SK-N-SH treated with all-trans-retinoic acid at 6 μM for 48 hours (cell line): ENCODE measurements at regions not wholly inside any gene's neighbourhood (a gene's known extent, or its start where the extent isn't known, plus 50 kb on each side); places are given as distances from the start of the nearest gene placed in this dataset.

ENCODE experiments used
- ATAC-seq: fragments of 200-7000 bp; cut with Tn5 transposase; 3 replicates; pipeline ENCODE4 v1.9.1; 2020; ENCODE audit warnings: mild to moderate bottlenecking, moderate library complexity
- ARNTL ChIP-seq: fragments of 450-650 bp; formaldehyde crosslinking; IDR thresholded peaks from 2 replicates; pipeline ENCODE4 v1.5.0; 2020; ENCODE audit warnings: low read depth, mild to moderate bottlenecking, moderate library complexity, borderline replicate concordance
- BACH2 ChIP-seq: fragments of 250-450 bp; sonication (Bioruptor Pico); IDR thresholded peaks from 2 replicates; pipeline ENCODE4 v1.9.0; 2021; ENCODE audit warnings: mild to moderate bottlenecking, borderline replicate concordance
- CSDC2 ChIP-seq: fragments of 250-450 bp; sonication (Bioruptor Pico); IDR thresholded peaks from 2 replicates; pipeline ENCODE4 v1.5.0; 2020; ENCODE audit warnings: mild to moderate bottlenecking, moderate library complexity
- ESRRG ChIP-seq: fragments of 250-450 bp; sonication (Bioruptor Pico); IDR thresholded peaks from 2 replicates; pipeline ENCODE4 v1.6.1; 2021; ENCODE audit warnings: mild to moderate bottlenecking
- GLIS3 ChIP-seq: fragments of 250-450 bp; sonication (Bioruptor Pico); IDR thresholded peaks from 2 replicates; pipeline ENCODE4 v1.5.0; 2020; ENCODE audit warnings: mild to moderate bottlenecking, moderate library complexity
- ISL1 ChIP-seq: fragments of 250-450 bp; sonication (Bioruptor Pico); IDR thresholded peaks from 2 replicates; pipeline ENCODE4 v2.1.2; 2022; ENCODE audit warnings: mild to moderate bottlenecking, moderate library complexity
- OSR1 ChIP-seq: fragments of 250-450 bp; sonication (Bioruptor Pico); IDR thresholded peaks from 2 replicates; pipeline ENCODE4 v1.8.0; 2022; ENCODE audit warnings: moderate library complexity, mild to moderate bottlenecking, inconsistent platforms
- POU6F1 ChIP-seq: fragments of 250-450 bp; sonication (Bioruptor Pico); IDR thresholded peaks from 2 replicates; pipeline ENCODE4 v1.8.0; 2021; ENCODE audit warnings: low read depth, mild to moderate bottlenecking, moderate library complexity, borderline replicate concordance
- PPARA ChIP-seq: fragments of 250-450 bp; sonication (Bioruptor Pico); IDR thresholded peaks from 2 replicates; pipeline ENCODE4 v1.5.0; 2020; ENCODE audit warnings: mild to moderate bottlenecking, borderline replicate concordance
- RARB ChIP-seq: fragments of 250-450 bp; sonication (Bioruptor Pico); IDR thresholded peaks from 2 replicates; pipeline ENCODE4 v1.8.0; 2021; ENCODE audit warnings: mild to moderate bottlenecking, moderate library complexity
- SNAI2 ChIP-seq: fragments of 250-450 bp; sonication (Bioruptor Pico); IDR thresholded peaks from 2 replicates; pipeline ENCODE4 v1.5.0; 2020; ENCODE audit warnings: mild to moderate bottlenecking, moderate library complexity
- TCF4 ChIP-seq: fragments of 250-450 bp; sonication (Bioruptor Pico); IDR thresholded peaks from 2 replicates; pipeline ENCODE4 v1.8.0; 2021; ENCODE audit warnings: mild to moderate bottlenecking, moderate library complexity, borderline replicate concordance
- TOX ChIP-seq: fragments of 250-450 bp; sonication (Bioruptor Pico); IDR thresholded peaks from 2 replicates; pipeline ENCODE4 v1.8.0; 2021; ENCODE audit warnings: mild to moderate bottlenecking, moderate library complexity, borderline replicate concordance
- ZFP3 ChIP-seq: fragments of 250-450 bp; sonication (Bioruptor Pico); IDR thresholded peaks from 2 replicates; pipeline ENCODE4 v1.5.0; 2020; ENCODE audit warnings: mild to moderate bottlenecking, moderate library complexity
- ZFP30 ChIP-seq: fragments of 450-650 bp; formaldehyde crosslinking; IDR thresholded peaks from 2 replicates; pipeline ENCODE4 v1.5.0; 2022; ENCODE audit warnings: mild to moderate bottlenecking, moderate library complexity
- ZNF565 ChIP-seq: fragments of 450-650 bp; formaldehyde crosslinking; conservative IDR thresholded peaks from 2 replicates; pipeline ENCODE4 v1.5.0; 2020; ENCODE audit warnings: low read depth, mild to moderate bottlenecking, moderate library complexity
- ZNF70 ChIP-seq: fragments of 450-650 bp; formaldehyde crosslinking; IDR thresholded peaks from 2 replicates; pipeline ENCODE4 v1.5.0; 2020; ENCODE audit warnings: mild to moderate bottlenecking, moderate library complexity
- ZNF8 ChIP-seq: fragments of 450-650 bp; formaldehyde crosslinking; IDR thresholded peaks from 2 replicates; pipeline ENCODE4 v1.5.0; 2020; ENCODE audit warnings: mild to moderate bottlenecking, moderate library complexity
- TF ChIP-seq, protein P1 (sequence below): fragments of 250-450 bp; sonication (Bioruptor Pico); IDR thresholded peaks from 2 replicates; pipeline ENCODE4 v1.5.1; 2020; ENCODE audit warnings: low read depth, mild to moderate bottlenecking, moderate library complexity
- TF ChIP-seq, protein P2 (sequence below): fragments of 250-450 bp; sonication (Bioruptor Pico); IDR thresholded peaks from 2 replicates; pipeline ENCODE4 v1.5.1; 2021; ENCODE audit warnings: mild to moderate bottlenecking, moderate library complexity
- TF ChIP-seq, protein P3 (sequence below): fragments of 250-450 bp; sonication (Bioruptor Pico); IDR thresholded peaks from 2 replicates; pipeline ENCODE4 v1.5.0; 2020; ENCODE audit warnings: mild to moderate bottlenecking, moderate library complexity

GRCh38 chr1:5658340-5659316 lies 333.6 kb downstream of the NPHP4 start:
- no peak for TF ChIP-seq ZFP3 (CRISPR knock-in tag)
- no peak for TF ChIP-seq ZNF565 (CRISPR knock-in tag)
- TF ChIP-seq SNAI2 (CRISPR knock-in tag), result no peak
- no peak for TF ChIP-seq TCF4 (CRISPR knock-in tag)
- TF ChIP-seq CSDC2, result no peak
- TF ChIP-seq ARNTL (CRISPR knock-in tag), result no peak
- no peak for TF ChIP-seq RARB (CRISPR knock-in tag)
- no peak for TF ChIP-seq POU6F1 (CRISPR knock-in tag)

GRCh38 chr1:5651964-5652821 lies 340.0 kb downstream of the NPHP4 start:
- TF ChIP-seq ZNF70 (CRISPR knock-in tag) (no peak), ZNF8 (CRISPR knock-in tag) (no peak), PPARA (CRISPR knock-in tag) (no peak), ZNF565 (CRISPR knock-in tag) (no peak), GLIS3 (CRISPR knock-in tag) (no peak), TCF4 (CRISPR knock-in tag) (no peak), RARB (CRISPR knock-in tag) (no peak), TOX (CRISPR knock-in tag) (no peak)
- TF ChIP-seq, protein P1, sequence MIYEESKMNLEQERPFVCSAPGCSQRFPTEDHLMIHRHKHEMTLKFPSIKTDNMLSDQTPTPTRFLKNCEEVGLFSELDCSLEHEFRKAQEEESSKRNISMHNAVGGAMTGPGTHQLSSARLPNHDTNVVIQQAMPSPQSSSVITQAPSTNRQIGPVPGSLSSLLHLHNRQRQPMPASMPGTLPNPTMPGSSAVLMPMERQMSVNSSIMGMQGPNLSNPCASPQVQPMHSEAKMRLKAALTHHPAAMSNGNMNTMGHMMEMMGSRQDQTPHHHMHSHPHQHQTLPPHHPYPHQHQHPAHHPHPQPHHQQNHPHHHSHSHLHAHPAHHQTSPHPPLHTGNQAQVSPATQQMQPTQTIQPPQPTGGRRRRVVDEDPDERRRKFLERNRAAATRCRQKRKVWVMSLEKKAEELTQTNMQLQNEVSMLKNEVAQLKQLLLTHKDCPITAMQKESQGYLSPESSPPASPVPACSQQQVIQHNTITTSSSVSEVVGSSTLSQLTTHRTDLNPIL (CRISPR knock-in tag), result no peak
- no peak for ATAC-seq

More at GRCh38 chr1:5658340-5659316, 333.6 kb downstream of the NPHP4 start:
- no peak for ATAC-seq

- no peak for ATAC-seq
- TF ChIP-seq OSR1 (CRISPR knock-in tag), result no peak
- TF ChIP-seq TCF4 (CRISPR knock-in tag), result no peak
- TF ChIP-seq ZFP3 (CRISPR knock-in tag), result no peak
- TF ChIP-seq POU6F1 (CRISPR knock-in tag), result no peak
- TF ChIP-seq CSDC2, result no peak
- no peak for TF ChIP-seq RARB (CRISPR knock-in tag)
- no peak for TF ChIP-seq PPARA (CRISPR knock-in tag)
- TF ChIP-seq ZNF70 (CRISPR knock-in tag), result no peak
- TF ChIP-seq, protein P2, sequence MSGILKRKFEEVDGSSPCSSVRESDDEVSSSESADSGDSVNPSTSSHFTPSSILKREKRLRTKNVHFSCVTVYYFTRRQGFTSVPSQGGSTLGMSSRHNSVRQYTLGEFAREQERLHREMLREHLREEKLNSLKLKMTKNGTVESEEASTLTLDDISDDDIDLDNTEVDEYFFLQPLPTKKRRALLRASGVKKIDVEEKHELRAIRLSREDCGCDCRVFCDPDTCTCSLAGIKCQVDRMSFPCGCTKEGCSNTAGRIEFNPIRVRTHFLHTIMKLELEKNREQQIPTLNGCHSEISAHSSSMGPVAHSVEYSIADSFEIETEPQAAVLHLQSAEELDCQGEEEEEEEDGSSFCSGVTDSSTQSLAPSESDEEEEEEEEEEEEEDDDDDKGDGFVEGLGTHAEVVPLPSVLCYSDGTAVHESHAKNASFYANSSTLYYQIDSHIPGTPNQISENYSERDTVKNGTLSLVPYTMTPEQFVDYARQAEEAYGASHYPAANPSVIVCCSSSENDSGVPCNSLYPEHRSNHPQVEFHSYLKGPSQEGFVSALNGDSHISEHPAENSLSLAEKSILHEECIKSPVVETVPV (CRISPR knock-in tag), result no peak
- TF ChIP-seq ISL1 (CRISPR knock-in tag), result no peak
- TF ChIP-seq BACH2, result no peak
- TF ChIP-seq TOX (CRISPR knock-in tag), result no peak
- TF ChIP-seq, protein P1 (CRISPR knock-in tag), result no peak
- no peak for TF ChIP-seq ZNF8 (CRISPR knock-in tag)
- TF ChIP-seq, protein P3, sequence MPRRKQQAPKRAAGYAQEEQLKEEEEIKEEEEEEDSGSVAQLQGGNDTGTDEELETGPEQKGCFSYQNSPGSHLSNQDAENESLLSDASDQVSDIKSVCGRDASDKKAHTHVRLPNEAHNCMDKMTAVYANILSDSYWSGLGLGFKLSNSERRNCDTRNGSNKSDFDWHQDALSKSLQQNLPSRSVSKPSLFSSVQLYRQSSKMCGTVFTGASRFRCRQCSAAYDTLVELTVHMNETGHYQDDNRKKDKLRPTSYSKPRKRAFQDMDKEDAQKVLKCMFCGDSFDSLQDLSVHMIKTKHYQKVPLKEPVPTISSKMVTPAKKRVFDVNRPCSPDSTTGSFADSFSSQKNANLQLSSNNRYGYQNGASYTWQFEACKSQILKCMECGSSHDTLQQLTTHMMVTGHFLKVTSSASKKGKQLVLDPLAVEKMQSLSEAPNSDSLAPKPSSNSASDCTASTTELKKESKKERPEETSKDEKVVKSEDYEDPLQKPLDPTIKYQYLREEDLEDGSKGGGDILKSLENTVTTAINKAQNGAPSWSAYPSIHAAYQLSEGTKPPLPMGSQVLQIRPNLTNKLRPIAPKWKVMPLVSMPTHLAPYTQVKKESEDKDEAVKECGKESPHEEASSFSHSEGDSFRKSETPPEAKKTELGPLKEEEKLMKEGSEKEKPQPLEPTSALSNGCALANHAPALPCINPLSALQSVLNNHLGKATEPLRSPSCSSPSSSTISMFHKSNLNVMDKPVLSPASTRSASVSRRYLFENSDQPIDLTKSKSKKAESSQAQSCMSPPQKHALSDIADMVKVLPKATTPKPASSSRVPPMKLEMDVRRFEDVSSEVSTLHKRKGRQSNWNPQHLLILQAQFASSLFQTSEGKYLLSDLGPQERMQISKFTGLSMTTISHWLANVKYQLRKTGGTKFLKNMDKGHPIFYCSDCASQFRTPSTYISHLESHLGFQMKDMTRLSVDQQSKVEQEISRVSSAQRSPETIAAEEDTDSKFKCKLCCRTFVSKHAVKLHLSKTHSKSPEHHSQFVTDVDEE, result no peak
- TF ChIP-seq ESRRG, result no peak
- no peak for TF ChIP-seq ZFP30
- TF ChIP-seq ZNF565 (CRISPR knock-in tag), result no peak
Measured at GRCh38 chr1:5651473-5651872, 340.8 kb downstream of the NPHP4 start.
